GM12878 (cell line): ENCODE measurements at regions not wholly inside any gene's neighbourhood (a gene's known extent, or its start where the extent isn't known, plus 50 kb on each side); places are given as distances from the start of the nearest gene placed in this dataset.

Experiments
- ATAC-seq: fragments of 200-7000 bp; cut with Tn5 transposase; 3 replicates; pipeline ENCODE4 v1.9.1; 2020; ENCODE audit warnings: mild to moderate bottlenecking, moderate library complexity
- BruUV-seq: library from RNA; stranded (reverse); fragments of 400-500 nt; replicated peaks from 2 replicates; lab custom pipeline; 2021; lab: Mats Ljungman, UMichigan
- CTCF ChIA-PET: fragments of 300-600 bp; sonication (Branson Sonifier 250); formaldehyde crosslinking; extraction: SDS; loops from one replicate; lab custom pipeline; 2021; ENCODE audit warnings: inconsistent platforms; lab: Yijun Ruan, JAX
- POLR2A ChIA-PET: fragments of 350-600 bp; formaldehyde crosslinking; extraction: SDS; loops from one replicate; lab custom pipeline; 2021; ENCODE audit warnings: inconsistent platforms; lab: Charles Lee
- RAD21 ChIA-PET: fragments of 300-600 bp; sonication (Branson Sonifier 250); formaldehyde crosslinking; loops from one replicate; lab custom pipeline; 2023; ENCODE audit warnings: antibody characterized with exemption; ENCODE audit not compliant: unreplicated experiment; lab: Charles Lee
- SMC1A ChIA-PET: fragments of 300-600 bp; sonication (Branson Sonifier 250); formaldehyde crosslinking; loops from one replicate; lab custom pipeline; 2023; ENCODE audit not compliant: unreplicated experiment, uncharacterized antibody; lab: Charles Lee
- DNase-seq: peaks from one replicate; pipeline ENCODE4 v3.0.0-alpha.2; 2011; ENCODE audit warnings: low read depth, low spot score
- FAIRE-seq: peaks from 3 replicates; lab custom pipeline; 2011; peaks lifted over from hg19 to GRCh38; lab: Jason Lieb, UNC
- H2AFZ ChIP-seq: 2 replicates; pipeline ENCODE4 v1.6.0; 2011; ENCODE audit warnings: low read depth, low read length, control low read depth; ENCODE audit not compliant: control insufficient read depth
- H3K27ac ChIP-seq: 2 replicates; pipeline ENCODE4 v1.5.1; 2011; ENCODE audit warnings: control low read depth; ENCODE audit not compliant: control insufficient read depth, insufficient read depth
- H3K27me3 ChIP-seq, 2 experiments: replicated peaks in 1 of 2; 2 replicates each; pipeline versions ENCODE4 v1.6.0 to v1.6.1; 2011; ENCODE audit warnings: low read length in 1 of 2; ENCODE audit not compliant: control insufficient read depth in 2 of 2, insufficient read depth in 2 of 2
- H3K36me3 ChIP-seq, 2 experiments: 2 replicates each; pipeline ENCODE4 v1.5.1; 2011; ENCODE audit warnings: low read length in 1 of 2; ENCODE audit not compliant: control insufficient read depth in 2 of 2, insufficient read depth in 2 of 2
- H3K4me1 ChIP-seq: 2 replicates; pipeline ENCODE4 v1.6.1; 2011; ENCODE audit warnings: mild to moderate bottlenecking, low read length, moderate library complexity, mixed read lengths; ENCODE audit not compliant: control insufficient read depth, insufficient read depth
- H3K4me2 ChIP-seq: 2 replicates; pipeline ENCODE4 v1.6.0; 2011; ENCODE audit warnings: control low read depth; ENCODE audit not compliant: control insufficient read depth, insufficient read depth
- H3K4me3 ChIP-seq: fragments of 200-600 bp; sonication (generic); 2 replicates; pipeline ENCODE4 v1.5.1; 2016
- H3K79me2 ChIP-seq: 2 replicates; pipeline ENCODE4 v1.6.0; 2011; ENCODE audit warnings: low read length; ENCODE audit not compliant: control insufficient read depth, insufficient read depth
- H3K9ac ChIP-seq: 2 replicates; pipeline ENCODE4 v1.8.0; 2011; ENCODE audit warnings: low read length, control low read depth, mixed read lengths; ENCODE audit not compliant: control insufficient read depth, insufficient read depth
- H3K9me3 ChIP-seq: replicated peaks from 3 replicates; pipeline ENCODE4 v1.5.1; 2011; ENCODE audit warnings: mild to moderate bottlenecking, low read length; ENCODE audit not compliant: control insufficient read depth, insufficient read depth
- H4K20me1 ChIP-seq: 2 replicates; pipeline ENCODE4 v1.6.0; 2011; ENCODE audit not compliant: control insufficient read depth, insufficient read depth
- BRCA1 ChIP-seq: IDR thresholded peaks from 2 replicates; pipeline ENCODE4 v1.6.1; 2011; ENCODE audit warnings: low read depth, low read length, improper control_type of control experiment
- DPF2 ChIP-seq: fragments of 450-650 bp; IDR thresholded peaks from 2 replicates; pipeline ENCODE4 v1.6.1; 2017; ENCODE audit warnings: mild to moderate bottlenecking
- GABPA ChIP-seq: IDR thresholded peaks from 2 replicates; pipeline ENCODE4 v1.6.1; 2014; ENCODE audit warnings: antibody characterized with exemption, low read depth, mild to moderate bottlenecking, inconsistent platforms
- IKZF1 ChIP-seq: fragments of 450-650 bp; conservative IDR thresholded peaks from 2 replicates; pipeline ENCODE4 v1.6.1; 2017; ENCODE audit warnings: antibody characterized with exemption, mild to moderate bottlenecking
- IKZF2 ChIP-seq, 2 experiments: fragments of 450-650 bp; IDR thresholded peaks; 2 replicates each; pipeline ENCODE4 v1.6.1; 2017; ENCODE audit warnings: mild to moderate bottlenecking in 2 of 2, moderate library complexity in 2 of 2
- MEF2B ChIP-seq: fragments of 450-650 bp; IDR thresholded peaks from 2 replicates; pipeline ENCODE4 v1.6.1; 2018; ENCODE audit warnings: mild to moderate bottlenecking, moderate library complexity; ENCODE audit not compliant: partially characterized antibody, poor library complexity, severe bottlenecking
- MYC ChIP-seq: IDR thresholded peaks from 2 replicates; pipeline ENCODE4 v1.6.1; 2011; ENCODE audit warnings: mild to moderate bottlenecking, low read length, moderate library complexity, inconsistent platforms; ENCODE audit not compliant: insufficient read depth, insufficient replicate concordance, insufficient read length, severe bottlenecking
- NRF1 ChIP-seq: conservative IDR thresholded peaks from 2 replicates; pipeline ENCODE4 v1.6.1; 2011; ENCODE audit warnings: mild to moderate bottlenecking, low read depth, low read length, improper control_type of control experiment
- PML ChIP-seq: IDR thresholded peaks from 2 replicates; pipeline ENCODE4 v1.6.1; 2012; ENCODE audit warnings: low read length, inconsistent platforms
- POU2F2 ChIP-seq: IDR thresholded peaks from 3 replicates; pipeline ENCODE4 v1.6.1; 2011; ENCODE audit warnings: low read depth, mild to moderate bottlenecking, low read length, borderline replicate concordance
- RAD51 ChIP-seq: fragments of 450-650 bp; IDR thresholded peaks from 2 replicates; pipeline ENCODE4 v1.6.1; 2016; ENCODE audit warnings: moderate library complexity, mild to moderate bottlenecking, inconsistent platforms
- RBBP5 ChIP-seq: fragments of 200-600 bp; sonication (generic); conservative IDR thresholded peaks from 2 replicates; pipeline ENCODE4 v1.6.1; 2016
- SREBF2 ChIP-seq: IDR thresholded peaks from 2 replicates; pipeline ENCODE4 v1.6.1; 2012; ENCODE audit warnings: mild to moderate bottlenecking, low read length
- TBL1XR1 ChIP-seq: IDR thresholded peaks from 2 replicates; pipeline ENCODE4 v1.6.1; 2012; ENCODE audit warnings: low read depth, low read length, improper control_type of control experiment
- TCF3 ChIP-seq: IDR thresholded peaks from 2 replicates; pipeline ENCODE4 v1.6.1; 2012; ENCODE audit warnings: low read depth, mild to moderate bottlenecking, low read length, borderline replicate concordance; ENCODE audit not compliant: insufficient read depth
- ZNF207 ChIP-seq: fragments of 450-650 bp; IDR thresholded peaks from 2 replicates; pipeline ENCODE4 v1.6.1; 2014; ENCODE audit warnings: antibody characterized with exemption, mild to moderate bottlenecking, borderline replicate concordance
- WGBS: methylation state at CpG from one replicate; pipeline ENCODE4 v1.1.6; 2016; ENCODE audit warnings: low lambda C conversion rate; ENCODE audit not compliant: insufficient replicate concordance, insufficient coverage; ENCODE audit errors: missing lambda C conversion rate; 5-methylcytosine and 5-hydroxymethylcytosine counted together
- in situ Hi-C: fragments of 300-500 bp; cut with MboI; formaldehyde crosslinking; loops from 9 replicates; pipeline ENCODE4 v1.14.3; 2018; ENCODE audit warnings: mixed read lengths
- intact Hi-C: fragments of 100-400 bp; cut with micrococcal nuclease; formaldehyde crosslinking; loops from one replicate; pipeline ENCODE4 v1.14.2; 2022; ENCODE audit not compliant: unreplicated experiment
- TF ChIP-seq, protein P1 (sequence below): IDR thresholded peaks from 2 replicates; pipeline ENCODE4 v1.6.1; 2011; ENCODE audit warnings: borderline replicate concordance, low read depth, mild to moderate bottlenecking, moderate library complexity, low read length; ENCODE audit not compliant: insufficient read depth, poor library complexity, severe bottlenecking
- TF ChIP-seq, protein P2 (sequence below): fragments of 450-650 bp; IDR thresholded peaks from 2 replicates; pipeline ENCODE4 v1.6.1; 2017; ENCODE audit warnings: antibody characterized with exemption, mild to moderate bottlenecking, moderate library complexity
- TF ChIP-seq, protein P3 (sequence below): fragments of 450-650 bp; IDR thresholded peaks from 2 replicates; pipeline ENCODE4 v1.6.1; 2017; ENCODE audit warnings: borderline replicate concordance

DNA sequence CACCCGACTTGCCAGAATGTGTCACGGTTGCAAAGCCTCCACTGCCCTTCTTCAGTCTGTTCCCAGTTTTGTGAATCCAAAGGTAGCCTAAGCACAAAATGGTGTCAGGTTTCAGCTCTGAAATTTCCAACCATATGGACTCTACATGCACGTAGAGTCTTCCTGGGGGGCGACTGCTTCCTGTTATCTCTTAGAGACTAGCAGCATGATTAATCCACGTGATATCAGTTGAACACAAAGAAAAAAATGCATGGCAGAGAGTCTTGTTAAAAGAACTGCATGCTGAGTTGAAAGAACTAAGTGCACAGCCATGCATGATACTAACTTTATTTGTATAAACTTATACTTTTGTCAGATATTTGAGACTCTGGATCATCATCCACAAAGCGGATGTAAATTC lies 404.4 kb downstream of the SOCS6 start:
- Histone ChIP-seq H3K36me3 (no peaks in the 10 kb centered on the region), H3K9me3 (peaks cover 1% of the 10 kb centered on the region; the same call in 1 of the 3 replicates), H2AFZ (no peak overlapping the region), H3K27me3 (no peaks in the 10 kb centered on the region), H4K20me1 (no peaks in the 10 kb centered on the region), H3K9ac (no peak overlapping the region), H3K79me2 (no peaks in the 10 kb centered on the region), H3K4me1 (no peaks in the 10 kb centered on the region), H3K4me3 (no peak overlapping the region), H3K27ac (no peak overlapping the region), H3K4me2 (no peak overlapping the region)
- no peak for DNase-seq
- no peak for ATAC-seq
- TF ChIP-seq GABPA (no peak), MEF2B (no peak), TBL1XR1 (no peak), MYC (no peak), IKZF1 (no peak), TCF3 (no peak), RAD51 (no peak), DPF2 (no peak), ZNF207 (no peak), NRF1 (no peak), SREBF2 (no peak), IKZF2 (IDR thresholded peaks at IDR 0.05) (no peak), BRCA1 (no peak), PML (no peak), RBBP5 (no peak), POU2F2 (no peak)
- TF ChIP-seq, protein P1, sequence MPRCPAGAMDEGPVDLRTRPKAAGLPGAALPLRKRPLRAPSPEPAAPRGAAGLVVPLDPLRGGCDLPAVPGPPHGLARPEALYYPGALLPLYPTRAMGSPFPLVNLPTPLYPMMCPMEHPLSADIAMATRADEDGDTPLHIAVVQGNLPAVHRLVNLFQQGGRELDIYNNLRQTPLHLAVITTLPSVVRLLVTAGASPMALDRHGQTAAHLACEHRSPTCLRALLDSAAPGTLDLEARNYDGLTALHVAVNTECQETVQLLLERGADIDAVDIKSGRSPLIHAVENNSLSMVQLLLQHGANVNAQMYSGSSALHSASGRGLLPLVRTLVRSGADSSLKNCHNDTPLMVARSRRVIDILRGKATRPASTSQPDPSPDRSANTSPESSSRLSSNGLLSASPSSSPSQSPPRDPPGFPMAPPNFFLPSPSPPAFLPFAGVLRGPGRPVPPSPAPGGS = no peak
- TF ChIP-seq, protein P2, sequence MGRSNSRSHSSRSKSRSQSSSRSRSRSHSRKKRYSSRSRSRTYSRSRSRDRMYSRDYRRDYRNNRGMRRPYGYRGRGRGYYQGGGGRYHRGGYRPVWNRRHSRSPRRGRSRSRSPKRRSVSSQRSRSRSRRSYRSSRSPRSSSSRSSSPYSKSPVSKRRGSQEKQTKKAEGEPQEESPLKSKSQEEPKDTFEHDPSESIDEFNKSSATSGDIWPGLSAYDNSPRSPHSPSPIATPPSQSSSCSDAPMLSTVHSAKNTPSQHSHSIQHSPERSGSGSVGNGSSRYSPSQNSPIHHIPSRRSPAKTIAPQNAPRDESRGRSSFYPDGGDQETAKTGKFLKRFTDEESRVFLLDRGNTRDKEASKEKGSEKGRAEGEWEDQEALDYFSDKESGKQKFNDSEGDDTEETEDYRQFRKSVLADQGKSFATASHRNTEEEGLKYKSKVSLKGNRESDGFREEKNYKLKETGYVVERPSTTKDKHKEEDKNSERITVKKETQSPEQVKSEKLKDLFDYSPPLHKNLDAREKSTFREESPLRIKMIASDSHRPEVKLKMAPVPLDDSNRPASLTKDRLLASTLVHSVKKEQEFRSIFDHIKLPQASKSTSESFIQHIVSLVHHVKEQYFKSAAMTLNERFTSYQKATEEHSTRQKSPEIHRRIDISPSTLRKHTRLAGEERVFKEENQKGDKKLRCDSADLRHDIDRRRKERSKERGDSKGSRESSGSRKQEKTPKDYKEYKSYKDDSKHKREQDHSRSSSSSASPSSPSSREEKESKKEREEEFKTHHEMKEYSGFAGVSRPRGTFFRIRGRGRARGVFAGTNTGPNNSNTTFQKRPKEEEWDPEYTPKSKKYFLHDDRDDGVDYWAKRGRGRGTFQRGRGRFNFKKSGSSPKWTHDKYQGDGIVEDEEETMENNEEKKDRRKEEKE = no peak
- TF ChIP-seq, protein P3, sequence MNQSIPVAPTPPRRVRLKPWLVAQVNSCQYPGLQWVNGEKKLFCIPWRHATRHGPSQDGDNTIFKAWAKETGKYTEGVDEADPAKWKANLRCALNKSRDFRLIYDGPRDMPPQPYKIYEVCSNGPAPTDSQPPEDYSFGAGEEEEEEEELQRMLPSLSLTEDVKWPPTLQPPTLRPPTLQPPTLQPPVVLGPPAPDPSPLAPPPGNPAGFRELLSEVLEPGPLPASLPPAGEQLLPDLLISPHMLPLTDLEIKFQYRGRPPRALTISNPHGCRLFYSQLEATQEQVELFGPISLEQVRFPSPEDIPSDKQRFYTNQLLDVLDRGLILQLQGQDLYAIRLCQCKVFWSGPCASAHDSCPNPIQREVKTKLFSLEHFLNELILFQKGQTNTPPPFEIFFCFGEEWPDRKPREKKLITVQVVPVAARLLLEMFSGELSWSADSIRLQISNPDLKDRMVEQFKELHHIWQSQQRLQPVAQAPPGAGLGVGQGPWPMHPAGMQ = no peak
- RAD21 ChIA-PET = no interaction called here
- in situ Hi-C loops = loop anchor here (10.0 kb wide), 1 partner anchor 58 kb away; no protein-coding TSS in a partner anchor
- CTCF ChIA-PET = no interaction called here
- intact Hi-C loops = no loop called here
- POLR2A ChIA-PET = no interaction called here
- SMC1A ChIA-PET = no interaction called here
- 27% methylated on average over 6 of the region's 6 CpGs for WGBS
- no TSS peak for BruUV-seq
- no peak for FAIRE-seq
